ENCODE measurements at regions not wholly inside any gene's neighbourhood (a gene's known extent, or its start where the extent isn't known, plus 50 kb on each side); places are given as distances from the start of the nearest gene placed in this dataset.

DNA sequence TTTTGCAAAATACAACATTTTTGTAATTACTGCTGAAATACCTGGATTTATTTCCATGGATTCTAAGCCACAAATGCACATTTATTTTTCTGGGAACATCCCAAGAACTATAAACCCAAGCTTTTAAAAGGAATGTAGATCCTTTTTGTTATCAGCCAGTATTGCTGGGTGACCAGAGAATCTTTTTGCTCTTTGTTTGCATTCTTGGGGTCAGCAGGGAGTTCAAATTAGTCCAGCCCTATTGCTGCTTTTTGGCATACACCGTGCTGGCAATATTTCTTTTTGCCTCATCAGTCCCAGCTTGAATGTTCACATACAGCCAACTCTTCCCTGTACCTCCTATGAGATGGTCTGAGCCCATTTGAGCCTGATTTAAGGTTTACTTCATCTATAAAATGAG is 155.2 kb upstream of the CNR1 start:
- TF ChIP-seq EZH2 (IDR thresholded peaks at IDR 0.05) (no peak), POLR2AphosphoS5 (IDR thresholded peaks at IDR 0.05; ENCODE audit: borderline replicate concordance, low read depth, low read length) (no peak), FOXP2 (optimal IDR thresholded peaks at IDR 0.05; ENCODE audit: control extremely low read depth, extremely low read length, insufficient read depth) (no peak)
